Epithelial cell of proximal tubule (primary cell): ENCODE measurements at regions not wholly inside any gene's neighbourhood (a gene's known extent, or its start where the extent isn't known, plus 50 kb on each side); places are given as distances from the start of the nearest gene placed in this dataset.
A peak's percentile ranks its signal among the peaks of the same experiment; 100 is the strongest.

Experiments
- DNase-seq: peaks from one replicate; pipeline ENCODE4 v3.0.0-alpha.2; 2011; ENCODE audit warnings: low read depth
- H3K4me3 ChIP-seq: 2 replicates; pipeline ENCODE4 v1.5.1; 2011; ENCODE audit warnings: low read depth, mild to moderate bottlenecking, low read length
- TF ChIP-seq, protein P1 (sequence below): conservative IDR thresholded peaks from 2 replicates; pipeline ENCODE4 v1.5.1; 2012; ENCODE audit warnings: low read depth, mild to moderate bottlenecking, low read length

DNA sequence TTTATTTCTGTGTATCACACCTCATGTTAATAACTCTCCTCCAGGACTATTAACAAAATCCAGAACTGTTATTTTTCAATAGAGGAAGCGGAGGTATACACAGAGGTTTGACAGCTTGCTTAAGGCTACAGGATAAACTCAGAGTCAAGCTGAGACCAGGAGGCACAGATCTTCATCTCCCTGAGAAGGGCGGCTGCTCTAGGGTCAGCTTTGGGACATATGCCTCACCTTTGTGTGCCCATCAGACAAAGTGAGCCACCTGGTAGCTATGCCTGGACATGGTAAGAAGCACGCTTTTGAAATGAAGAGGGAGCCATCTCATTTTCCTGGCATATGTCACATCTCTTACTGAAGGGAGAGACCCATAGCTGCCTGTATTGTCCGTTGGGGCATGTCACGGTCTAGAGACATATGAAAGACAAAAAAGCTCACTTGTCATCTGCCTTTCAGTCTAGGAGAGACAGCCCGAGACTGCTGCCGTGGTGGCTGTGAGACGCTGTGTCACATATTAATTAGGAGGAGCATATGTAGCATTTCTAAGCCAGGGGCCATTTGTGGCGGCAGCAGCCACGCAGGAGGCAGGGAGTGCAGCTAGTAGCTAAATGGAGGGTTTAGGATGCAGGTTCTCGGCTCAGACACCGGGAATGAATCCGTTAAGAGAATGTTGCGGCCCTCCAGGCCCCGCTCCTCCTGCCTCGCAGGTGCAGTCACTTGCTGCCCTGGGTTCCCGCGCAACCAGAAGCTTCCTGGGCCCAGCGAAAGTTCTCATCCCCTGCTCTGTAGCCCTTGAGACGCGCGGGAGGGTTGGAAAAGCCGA lies 161.3 kb upstream of the C1orf21 start:
- TF ChIP-seq, protein P1, sequence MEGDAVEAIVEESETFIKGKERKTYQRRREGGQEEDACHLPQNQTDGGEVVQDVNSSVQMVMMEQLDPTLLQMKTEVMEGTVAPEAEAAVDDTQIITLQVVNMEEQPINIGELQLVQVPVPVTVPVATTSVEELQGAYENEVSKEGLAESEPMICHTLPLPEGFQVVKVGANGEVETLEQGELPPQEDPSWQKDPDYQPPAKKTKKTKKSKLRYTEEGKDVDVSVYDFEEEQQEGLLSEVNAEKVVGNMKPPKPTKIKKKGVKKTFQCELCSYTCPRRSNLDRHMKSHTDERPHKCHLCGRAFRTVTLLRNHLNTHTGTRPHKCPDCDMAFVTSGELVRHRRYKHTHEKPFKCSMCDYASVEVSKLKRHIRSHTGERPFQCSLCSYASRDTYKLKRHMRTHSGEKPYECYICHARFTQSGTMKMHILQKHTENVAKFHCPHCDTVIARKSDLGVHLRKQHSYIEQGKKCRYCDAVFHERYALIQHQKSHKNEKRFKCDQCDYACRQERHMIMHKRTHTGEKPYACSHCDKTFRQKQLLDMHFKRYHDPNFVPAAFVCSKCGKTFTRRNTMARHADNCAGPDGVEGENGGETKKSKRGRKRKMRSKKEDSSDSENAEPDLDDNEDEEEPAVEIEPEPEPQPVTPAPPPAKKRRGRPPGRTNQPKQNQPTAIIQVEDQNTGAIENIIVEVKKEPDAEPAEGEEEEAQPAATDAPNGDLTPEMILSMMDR: no peak
- no peak overlapping the region for H3K4me3 ChIP-seq
- DNase-seq: no peak

DNA sequence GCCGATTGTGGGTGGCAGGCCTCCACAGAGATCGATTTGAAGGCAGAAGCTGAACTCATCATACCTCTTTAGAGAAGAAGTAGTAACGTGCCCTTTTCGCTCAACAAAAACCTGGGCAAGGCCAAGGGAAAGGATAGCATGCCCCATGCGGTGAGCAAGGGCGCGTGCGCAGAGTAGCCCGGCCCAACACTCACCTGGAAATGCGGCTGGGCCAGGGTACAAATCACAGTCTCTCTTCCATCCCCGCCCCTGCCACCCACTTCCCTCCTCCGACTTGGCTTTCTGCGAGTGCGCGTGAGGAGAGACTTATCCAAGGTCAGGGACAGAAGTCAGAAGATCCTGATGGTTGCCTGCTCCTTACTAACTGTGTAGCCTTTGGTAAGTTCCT lies 160.7 kb upstream of the C1orf21 start:
- H3K4me3 ChIP-seq: no peak overlapping the region
- DNase-seq: no peak
- TF ChIP-seq, protein P1: no peak

DNA sequence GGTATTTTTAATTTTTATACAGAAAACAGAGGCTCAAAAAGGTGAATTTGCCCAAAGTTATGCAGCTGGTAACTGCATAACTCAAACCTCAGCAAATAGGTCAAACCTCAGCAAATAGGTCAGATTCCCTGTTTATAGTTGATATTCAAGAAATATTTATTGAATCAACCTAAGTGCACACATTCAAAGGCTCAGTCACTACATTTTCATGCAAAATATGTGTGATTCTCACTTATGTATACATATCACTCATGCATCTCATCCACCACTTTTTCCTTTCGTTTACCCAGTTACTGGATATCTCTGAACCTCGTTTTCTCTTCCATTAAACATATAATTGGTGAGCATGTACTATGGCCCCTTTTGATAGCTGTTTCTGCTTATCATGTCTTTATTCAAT lies 158.3 kb upstream of the C1orf21 start:
- no peak overlapping the region for H3K4me3 ChIP-seq
- no peak for DNase-seq
- TF ChIP-seq, protein P1: no peak

DNA sequence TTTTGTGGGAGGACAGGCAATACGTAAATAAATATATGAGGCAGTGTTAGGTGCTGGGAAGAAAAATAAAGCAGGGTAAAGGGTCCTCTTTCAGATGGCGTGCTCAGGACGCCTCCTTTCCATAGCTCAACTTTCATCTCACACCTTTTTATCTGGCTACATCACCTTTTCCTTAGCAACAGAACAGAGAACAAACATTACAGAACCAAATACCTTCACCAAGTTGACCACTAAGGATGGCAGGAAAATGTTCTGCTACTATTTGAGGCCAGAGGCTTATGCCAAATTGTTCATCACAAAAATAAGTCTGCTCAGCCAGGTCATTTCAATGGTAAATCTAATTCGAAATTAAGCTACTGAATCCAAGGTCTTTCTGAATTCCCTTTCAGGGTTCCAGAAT lies 149.2 kb upstream of the C1orf21 start:
- no peak for DNase-seq
- TF ChIP-seq, protein P1: no peak
- H3K4me3 ChIP-seq: no peak overlapping the region

DNA sequence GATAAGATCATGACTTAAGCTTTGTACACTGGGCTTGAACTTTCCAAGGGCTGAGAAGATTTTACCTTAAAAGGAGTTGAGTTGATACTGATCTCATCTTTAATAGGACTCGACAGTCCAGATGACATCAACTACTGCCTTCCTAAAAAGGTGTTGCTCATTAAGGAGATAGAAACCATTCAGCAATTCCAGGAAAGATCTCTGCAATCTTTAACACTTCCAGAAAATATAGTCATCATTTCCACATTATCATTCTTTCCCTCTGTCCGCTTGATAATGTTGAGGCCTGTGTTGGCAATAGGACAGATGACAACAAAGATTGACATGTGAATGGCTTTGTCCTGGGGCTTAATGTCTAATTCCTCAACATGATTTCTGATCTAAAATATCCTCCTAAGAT lies 145.4 kb upstream of the C1orf21 start:
- TF ChIP-seq, protein P1: no peak
- no peak for DNase-seq

DNA sequence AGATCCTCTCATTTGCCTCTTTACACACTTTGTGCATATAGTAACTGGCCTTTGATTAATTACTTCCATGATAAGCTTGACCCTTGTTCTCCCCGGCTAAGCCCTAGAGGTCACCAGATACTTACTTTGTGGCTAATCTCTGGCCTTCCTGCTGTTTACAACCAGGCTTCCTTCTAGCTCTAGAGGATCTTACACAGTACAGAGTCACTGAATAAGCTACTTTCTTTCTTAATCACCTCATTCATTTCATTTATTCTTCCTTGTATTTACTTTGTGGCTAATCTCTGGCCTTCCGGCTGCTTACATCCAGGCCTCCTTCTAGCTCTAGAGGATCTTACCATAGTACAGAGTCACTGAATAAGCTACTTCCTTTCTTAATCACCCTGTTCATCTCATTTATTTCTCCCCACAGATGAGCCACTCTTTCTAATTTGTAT lies 144.3 kb upstream of the C1orf21 start:
- DNase-seq: no peak

More for the DNA sequence above, 145.4 kb upstream of the C1orf21 start:
- H3K4me3 ChIP-seq: no peak overlapping the region

More for the DNA sequence above, 144.3 kb upstream of the C1orf21 start:
- TF ChIP-seq, protein P1: peak; percentile 25
- no peak overlapping the region for H3K4me3 ChIP-seq
